OCI-LY7 (cell line): ENCODE measurements at regions not wholly inside any gene's neighbourhood (a gene's known extent, or its start where the extent isn't known, plus 50 kb on each side); places are given as distances from the start of the nearest gene placed in this dataset.

Experiments used
- CTCF ChIP-seq: fragments of 200-600 bp; sonication (generic); conservative IDR thresholded peaks from 2 replicates; pipeline ENCODE4 v1.5.1; 2014; ENCODE audit warnings: mild to moderate bottlenecking, antibody characterized with exemption, low read length, moderate library complexity, mixed read lengths
- EZH2phosphoT487 ChIP-seq: fragments of 200-600 bp; sonication (generic); IDR thresholded peaks from 2 replicates; pipeline ENCODE4 v1.6.1; 2018; ENCODE audit warnings: low read depth, borderline replicate concordance, mild to moderate bottlenecking, mixed run types, antibody characterized with exemption, low read length, moderate library complexity, mixed read lengths

DNA sequence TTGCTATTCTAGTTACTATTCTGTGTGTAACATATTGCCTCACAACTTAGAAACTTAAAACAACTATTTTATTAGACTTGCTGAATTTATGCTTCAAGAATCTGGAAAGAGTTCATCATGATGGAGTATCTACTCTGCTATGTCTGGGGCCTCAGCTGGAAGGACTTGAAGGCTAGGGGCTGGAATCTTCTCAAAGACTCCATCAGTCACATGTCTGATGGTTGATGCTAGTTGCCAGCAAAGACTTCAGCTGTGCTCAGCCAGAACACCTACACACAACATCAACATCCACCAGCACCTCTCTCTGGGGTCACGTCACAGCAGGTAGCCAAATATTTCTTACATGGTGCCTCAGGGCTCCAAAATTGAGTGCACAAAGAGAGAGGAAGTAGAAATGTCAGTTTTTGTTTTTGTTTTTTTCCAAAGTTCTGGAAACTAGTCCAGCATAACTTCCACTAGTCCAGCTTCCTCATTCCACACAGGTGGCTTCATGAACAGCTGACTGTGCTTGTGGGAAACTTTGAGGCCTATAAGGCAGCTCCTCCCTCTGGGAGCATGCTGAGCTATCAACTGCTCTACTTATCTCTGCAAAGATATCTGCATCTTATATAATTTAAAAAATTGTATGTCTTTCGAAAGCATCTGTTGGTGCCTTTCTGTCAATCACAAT lies 325.4 kb upstream of the AGTR1 start:
- TF ChIP-seq CTCF (no peak), EZH2phosphoT487 (no peak)
